Vagina (tissue), 2 donors: ENCODE measurements at regions not wholly inside any gene's neighbourhood (a gene's known extent, or its start where the extent isn't known, plus 50 kb on each side); places are given as distances from the start of the nearest gene placed in this dataset.

Experiments used
- POLR2A ChIP-seq, 2 donors: fragments of 450-650 bp; IDR thresholded peaks; one replicate each; pipeline ENCODE4 v1.6.1; 2017; ENCODE audit warnings: antibody characterized with exemption in 2 of 2, mild to moderate bottlenecking in 2 of 2, moderate library complexity in 2 of 2
- POLR2AphosphoS5 ChIP-seq, 2 donors: sonication (generic); formaldehyde crosslinking; IDR thresholded peaks; one replicate each; pipeline ENCODE4 v1.9.0; 2017; ENCODE audit warnings: antibody characterized with exemption in 2 of 2, mild to moderate bottlenecking in 2 of 2, low read depth in 1 of 2; ENCODE audit not compliant: insufficient read depth in 1 of 2

GRCh38 chr11:8775734-8776133 lies 93.1 kb downstream of the RPL27A start:
- no peak for TF ChIP-seq POLR2A (IDR thresholded peaks at IDR 0.05)
- no peak for TF ChIP-seq POLR2AphosphoS5 (IDR thresholded peaks at IDR 0.05; ENCODE audit: insufficient read depth in 1 of 2, low read depth in 1 of 2)
